ACC112 (cell line): ENCODE measurements at regions not wholly inside any gene's neighbourhood (a gene's known extent, or its start where the extent isn't known, plus 50 kb on each side); places are given as distances from the start of the nearest gene placed in this dataset.

ENCODE experiments used
- H2AFZ ChIP-seq: fragments of 200-600 bp; sonication (generic); one replicate; pipeline ENCODE4 v1.6.0; 2017; ENCODE audit warnings: antibody characterized with exemption, low read length; ENCODE audit not compliant: unreplicated experiment
- H3K27ac ChIP-seq: fragments of 200-600 bp; sonication (generic); 2 replicates; pipeline ENCODE4 v1.5.1; 2014; ENCODE audit warnings: low read depth, mild to moderate bottlenecking, antibody characterized with exemption, low read length, moderate library complexity
- H3K27me3 ChIP-seq: fragments of 200-600 bp; sonication (generic); 2 replicates; pipeline ENCODE4 v1.6.1; 2014; ENCODE audit warnings: mild to moderate bottlenecking, antibody characterized with exemption, low read length, moderate library complexity, mixed read lengths; ENCODE audit not compliant: insufficient read depth
- H3K36me3 ChIP-seq: fragments of 200-600 bp; sonication (generic); 2 replicates; pipeline ENCODE4 v1.6.1; 2016; ENCODE audit warnings: mild to moderate bottlenecking, antibody characterized with exemption, low read length, moderate library complexity, mixed read lengths; ENCODE audit not compliant: insufficient read depth
- H3K4me1 ChIP-seq: fragments of 200-600 bp; sonication (generic); one replicate; pipeline ENCODE4 v1.6.1; 2016; ENCODE audit warnings: low read length, mixed read lengths; ENCODE audit not compliant: insufficient read depth, unreplicated experiment, control insufficient read depth
- H3K4me3 ChIP-seq: fragments of 200-600 bp; sonication (generic); 2 replicates; pipeline ENCODE4 v1.5.1; 2014; ENCODE audit warnings: mild to moderate bottlenecking, low read depth, low read length
- H3K79me2 ChIP-seq: fragments of 200-600 bp; sonication (generic); one replicate; pipeline ENCODE4 v1.6.0; 2016; ENCODE audit warnings: low read length; ENCODE audit not compliant: control insufficient read depth, unreplicated experiment, insufficient read depth

DNA sequence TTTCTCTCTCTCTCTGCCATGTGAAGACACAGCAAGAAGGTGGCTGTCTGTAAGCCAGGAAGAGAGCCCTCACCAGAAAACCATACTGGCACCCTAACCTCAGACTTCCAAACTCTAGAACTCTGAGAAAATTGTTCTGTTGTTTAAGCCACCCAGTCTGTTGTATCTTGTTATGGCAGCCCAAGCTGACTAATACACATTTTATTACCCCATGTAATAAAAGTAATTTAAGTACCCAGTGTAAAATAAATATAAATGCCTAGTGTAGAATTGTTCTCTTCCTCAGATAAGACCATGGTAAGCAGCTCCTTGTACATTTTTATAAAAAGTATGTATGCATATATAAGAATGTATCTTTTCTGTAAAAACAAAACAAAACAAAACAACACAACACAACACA lies 119.7 kb downstream of the DTL start:
- Histone ChIP-seq H2AFZ (no peak overlapping the region), H3K27ac (no peak overlapping the region), H3K27me3 (no peaks in the 10 kb centered on the region), H3K4me3 (no peak overlapping the region), H3K4me1 (no peaks in the 10 kb centered on the region), H3K79me2 (no peaks in the 10 kb centered on the region), H3K36me3 (no peaks in the 10 kb centered on the region)

DNA sequence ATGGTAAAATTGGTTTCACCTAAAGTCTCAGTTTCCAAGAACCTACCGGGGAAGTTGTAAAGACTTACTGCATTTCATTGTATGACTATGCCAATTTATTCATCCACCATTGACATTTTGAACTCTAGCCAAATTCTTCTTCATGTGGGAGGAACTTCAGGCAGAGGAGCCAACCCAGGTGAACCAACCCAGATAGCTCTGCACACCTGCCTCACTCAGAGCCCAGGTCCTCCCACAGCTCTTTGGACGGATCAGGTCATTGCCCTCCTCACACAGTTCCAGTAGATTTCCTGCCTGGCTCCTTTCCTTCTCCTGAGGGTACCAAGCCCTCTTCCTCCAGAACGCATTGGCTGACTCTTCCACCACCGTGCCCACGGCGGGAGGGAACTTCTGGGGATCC lies 121.7 kb downstream of the DTL start:
- H3K27me3 ChIP-seq: no peaks in the 10 kb centered on the region
- H3K79me2 ChIP-seq: no peaks in the 10 kb centered on the region
- H3K36me3 ChIP-seq: no peaks in the 10 kb centered on the region
- H3K4me3 ChIP-seq: no peak overlapping the region
- H3K27ac ChIP-seq: no peak overlapping the region
- no peak overlapping the region for H2AFZ ChIP-seq
- peaks cover 8% of the 10 kb centered on the region for H3K4me1 ChIP-seq

DNA sequence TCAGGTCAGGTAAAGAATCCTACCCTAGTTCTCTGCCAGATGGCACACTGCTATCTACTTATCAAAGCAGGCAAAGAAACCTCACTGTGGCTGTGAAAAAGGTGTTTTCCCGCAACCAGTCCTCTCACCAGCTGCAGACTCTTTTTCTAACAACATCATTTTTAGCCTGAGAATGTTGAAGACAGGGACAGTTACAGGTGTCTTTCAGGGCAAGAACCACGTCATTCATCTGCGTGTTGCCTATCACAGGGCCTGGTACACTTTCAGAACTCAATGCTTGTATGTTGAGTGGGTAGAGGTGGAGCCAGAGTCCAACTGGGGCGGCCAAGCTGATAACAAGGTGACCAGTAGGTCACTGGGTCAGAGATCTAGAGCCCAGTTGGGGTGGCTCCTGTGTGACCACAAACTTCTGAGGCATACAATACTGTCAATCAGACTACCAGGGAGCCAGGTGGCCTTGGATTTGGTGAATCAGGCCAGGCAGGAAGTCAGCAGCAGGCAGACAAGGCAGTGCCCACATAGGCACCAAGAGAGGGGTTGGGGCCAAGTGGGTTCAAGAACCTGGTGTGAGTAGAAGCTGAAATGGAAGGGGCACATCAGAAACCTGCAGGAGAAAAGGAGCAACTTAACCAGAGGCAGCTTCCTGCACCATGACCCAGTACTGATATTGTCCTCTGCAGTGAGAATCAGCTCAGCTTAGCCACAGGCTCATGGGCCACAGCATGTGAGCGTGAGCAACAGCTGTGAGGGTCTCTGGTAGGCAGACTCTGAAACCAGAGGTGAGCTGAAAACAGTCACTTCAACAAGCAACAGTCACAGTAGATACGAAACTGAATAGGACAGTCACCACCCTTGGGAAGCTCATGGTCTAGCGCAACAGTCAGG lies 123.6 kb downstream of the DTL start:
- no peaks in the 10 kb centered on the region for H3K79me2 ChIP-seq
- no peak overlapping the region for H2AFZ ChIP-seq
- no peak overlapping the region for H3K27ac ChIP-seq
- H3K4me3 ChIP-seq: no peak overlapping the region
- peaks cover 17% of the 10 kb centered on the region for H3K4me1 ChIP-seq
- H3K36me3 ChIP-seq: no peaks in the 10 kb centered on the region
- no peaks in the 10 kb centered on the region for H3K27me3 ChIP-seq

DNA sequence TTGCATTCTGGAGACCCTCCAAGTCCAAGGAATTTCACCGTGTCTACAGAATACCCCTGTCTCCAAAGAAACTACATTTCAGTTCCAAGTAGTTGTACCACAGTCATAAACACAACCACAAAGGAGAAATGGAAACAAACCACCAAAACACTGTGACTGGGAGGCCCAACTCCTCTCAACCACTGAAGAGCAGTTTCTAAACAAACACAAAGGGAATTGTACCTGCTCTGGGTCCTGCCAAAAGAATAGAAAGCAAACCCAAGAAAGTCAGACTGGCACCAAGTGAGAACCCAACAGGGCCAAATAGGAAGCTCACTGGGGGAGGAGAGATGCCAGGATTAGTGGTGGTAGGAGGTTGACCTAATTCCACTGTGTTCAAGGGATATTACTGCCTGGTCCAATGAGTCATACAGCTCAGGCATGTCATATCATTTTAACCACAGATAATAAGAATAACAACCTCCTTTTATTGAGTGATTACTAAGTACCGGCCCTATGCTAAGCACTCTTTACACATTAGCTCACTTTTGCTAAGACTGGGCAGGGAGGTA lies 123.9 kb upstream of the PPP2R5A start:
- Histone ChIP-seq H3K27me3 (no peaks in the 10 kb centered on the region), H3K27ac (peak overlapping the region; percentile 35), H3K79me2 (no peaks in the 10 kb centered on the region), H3K36me3 (no peaks in the 10 kb centered on the region), H2AFZ (no peak overlapping the region), H3K4me3 (no peak overlapping the region), H3K4me1 (peaks cover 17% of the 10 kb centered on the region)

DNA sequence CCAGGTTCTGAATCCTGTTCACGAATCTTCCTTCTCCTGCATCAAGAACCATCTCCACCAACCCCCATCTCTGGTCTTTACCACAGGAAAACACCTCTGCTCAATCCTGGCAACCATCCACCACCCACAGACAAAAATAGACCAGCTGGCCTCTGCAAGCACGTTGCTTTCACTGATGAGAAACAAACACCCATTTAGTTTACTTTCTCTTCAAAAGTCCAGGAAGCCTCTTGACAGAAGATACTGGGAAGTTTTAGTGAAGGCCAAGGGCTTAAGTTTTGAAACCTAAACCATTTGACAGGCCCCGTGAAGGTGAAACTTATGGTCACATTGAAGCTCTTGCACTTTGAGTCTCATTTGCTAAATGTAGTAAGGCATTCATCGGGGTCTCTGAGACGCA lies 122.6 kb upstream of the PPP2R5A start:
- no peak overlapping the region for H3K4me3 ChIP-seq
- no peaks in the 10 kb centered on the region for H3K79me2 ChIP-seq
- peaks cover 23% of the 10 kb centered on the region for H3K4me1 ChIP-seq
- H2AFZ ChIP-seq: no peak overlapping the region
- H3K36me3 ChIP-seq: no peaks in the 10 kb centered on the region
- H3K27ac ChIP-seq: no peak overlapping the region
- H3K27me3 ChIP-seq: no peaks in the 10 kb centered on the region

DNA sequence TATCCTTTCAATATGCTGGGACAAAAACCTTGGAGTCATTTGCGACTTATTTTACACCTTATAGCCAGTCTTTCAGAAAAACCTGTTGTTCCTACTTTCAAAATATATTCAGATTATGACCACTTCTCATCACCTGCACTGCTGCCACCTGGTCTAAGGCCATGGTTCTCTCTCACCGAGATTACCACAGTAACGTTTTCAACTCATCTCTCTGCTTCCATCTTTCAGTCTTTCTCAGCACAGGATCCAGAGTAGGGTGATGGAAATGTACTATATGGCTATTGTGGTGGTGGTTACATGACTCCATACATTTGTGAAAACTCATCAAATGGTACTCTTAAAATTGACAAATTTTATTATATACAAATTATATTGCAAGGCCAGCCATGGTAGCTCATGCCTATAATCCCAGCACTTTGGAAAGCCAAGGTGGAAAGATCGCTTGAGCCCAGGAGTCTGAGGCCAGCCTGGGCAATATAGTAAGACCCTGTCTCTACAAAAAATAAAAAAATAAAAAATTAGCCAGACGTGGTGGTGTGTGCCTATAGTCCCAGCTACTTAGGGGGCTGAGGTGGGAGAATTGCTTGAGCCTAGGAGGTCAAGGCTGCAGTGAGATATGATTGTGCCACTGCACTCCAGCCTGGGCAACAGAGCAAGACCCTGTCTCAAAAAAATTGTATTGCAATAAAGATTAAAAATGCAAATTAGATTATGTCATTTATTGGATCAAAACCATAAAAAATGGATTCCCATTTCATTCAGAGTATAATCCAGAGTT lies 120.9 kb upstream of the PPP2R5A start:
- H2AFZ ChIP-seq: no peak overlapping the region
- no peaks in the 10 kb centered on the region for H3K79me2 ChIP-seq
- H3K27me3 ChIP-seq: no peaks in the 10 kb centered on the region
- H3K4me1 ChIP-seq: peaks cover 23% of the 10 kb centered on the region
- H3K4me3 ChIP-seq: no peak overlapping the region
- no peak overlapping the region for H3K27ac ChIP-seq
- no peaks in the 10 kb centered on the region for H3K36me3 ChIP-seq

DNA sequence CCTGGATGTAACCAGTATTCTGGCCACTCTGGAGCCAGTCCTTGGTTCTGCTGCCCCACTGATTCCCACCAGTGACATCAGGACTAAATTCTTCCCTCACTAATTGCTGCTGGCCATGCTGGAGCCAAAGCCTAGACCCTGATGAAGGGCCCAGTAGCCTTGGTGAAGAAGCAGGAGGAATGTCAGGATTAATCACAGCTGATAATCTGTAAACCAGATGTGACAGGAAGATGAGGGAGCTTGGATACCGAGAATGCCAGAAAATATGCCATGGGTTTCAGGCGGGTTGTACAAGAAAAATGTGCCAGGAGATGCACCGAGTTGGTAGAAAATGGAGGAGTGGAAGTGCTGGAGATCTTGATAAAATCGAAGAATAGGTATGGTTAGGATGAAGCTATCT lies 119.0 kb upstream of the PPP2R5A start:
- Histone ChIP-seq H3K27ac (no peak overlapping the region), H3K4me3 (no peak overlapping the region), H2AFZ (no peak overlapping the region), H3K4me1 (peaks cover 20% of the 10 kb centered on the region), H3K79me2 (no peaks in the 10 kb centered on the region), H3K27me3 (no peaks in the 10 kb centered on the region), H3K36me3 (no peaks in the 10 kb centered on the region)

DNA sequence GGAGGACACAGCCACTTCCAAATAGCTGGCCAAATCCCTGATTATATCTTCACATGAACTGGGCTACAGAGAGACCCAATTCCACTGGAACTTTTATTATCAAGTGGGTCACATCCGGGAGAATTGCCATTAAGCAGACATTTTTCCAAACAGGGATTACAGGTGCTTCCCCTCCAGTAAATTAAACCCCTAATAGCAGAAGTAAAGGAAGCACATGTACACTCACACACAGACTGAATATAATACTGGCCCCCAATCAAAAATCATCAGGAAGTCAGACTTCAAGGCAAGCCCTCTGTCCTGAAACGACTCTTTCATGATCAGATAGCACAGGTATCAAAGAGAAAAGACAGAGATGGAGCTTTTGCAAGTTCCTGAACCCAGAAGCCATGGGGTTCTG lies 118.6 kb upstream of the PPP2R5A start:
- Histone ChIP-seq H2AFZ (no peak overlapping the region), H3K4me3 (no peak overlapping the region), H3K36me3 (no peaks in the 10 kb centered on the region), H3K79me2 (no peaks in the 10 kb centered on the region), H3K4me1 (peaks cover 18% of the 10 kb centered on the region), H3K27ac (no peak overlapping the region), H3K27me3 (no peaks in the 10 kb centered on the region)

DNA sequence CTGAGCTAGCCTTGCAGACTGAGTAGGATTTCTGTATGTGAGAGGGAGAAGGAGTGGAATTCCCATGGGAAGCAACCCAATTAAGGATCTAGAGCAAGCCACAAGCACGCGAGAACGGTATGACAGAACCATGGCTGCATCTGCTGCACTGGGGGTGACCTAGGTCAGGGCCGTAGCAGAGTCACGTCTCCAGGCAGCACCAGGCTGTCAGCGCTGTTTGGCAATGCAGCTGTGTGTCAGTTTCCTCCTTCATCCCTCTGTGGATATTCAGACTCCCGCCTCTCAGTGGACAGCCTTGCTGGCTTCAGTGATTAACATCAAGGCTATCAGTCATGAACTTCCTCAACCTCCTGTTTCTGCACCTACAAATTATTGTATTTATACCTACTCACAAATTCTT lies 118.1 kb upstream of the PPP2R5A start:
- Histone ChIP-seq H3K36me3 (no peaks in the 10 kb centered on the region), H3K4me1 (peaks cover 17% of the 10 kb centered on the region), H3K27me3 (no peaks in the 10 kb centered on the region), H3K27ac (no peak overlapping the region), H3K4me3 (no peak overlapping the region), H2AFZ (no peak overlapping the region), H3K79me2 (no peaks in the 10 kb centered on the region)

DNA sequence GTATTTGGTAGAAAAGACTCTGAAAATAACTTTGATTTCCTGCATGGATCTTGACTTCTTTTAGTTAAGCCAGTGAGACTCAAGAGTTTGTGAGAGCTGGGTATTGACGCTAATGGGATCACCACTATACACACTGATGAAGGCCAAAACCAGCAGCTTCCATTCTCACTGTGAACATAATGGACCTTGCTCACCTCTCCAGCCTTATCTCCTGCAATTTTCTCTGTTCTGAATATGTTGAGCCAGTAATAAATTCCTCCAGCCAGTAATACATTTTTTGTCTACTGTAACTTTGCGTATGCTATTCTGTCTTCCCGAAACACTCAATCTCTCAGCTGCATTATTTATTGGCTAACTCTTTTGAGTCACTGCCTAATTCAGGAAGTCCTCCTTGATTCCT lies 111.6 kb upstream of the PPP2R5A start:
- Histone ChIP-seq H2AFZ (no peak overlapping the region), H3K27me3 (no peaks in the 10 kb centered on the region), H3K79me2 (no peaks in the 10 kb centered on the region), H3K4me3 (no peak overlapping the region), H3K36me3 (no peaks in the 10 kb centered on the region), H3K4me1 (no peaks in the 10 kb centered on the region), H3K27ac (no peak overlapping the region)
